Globus pallidus (tissue), 1 donor: ENCODE measurements at regions not wholly inside any gene's neighbourhood (a gene's known extent, or its start where the extent isn't known, plus 50 kb on each side); places are given as distances from the start of the nearest gene placed in this dataset.
A peak's percentile ranks its signal among the peaks of the same experiment; 100 is the strongest.

Source experiments
- DNase-seq: peaks from one replicate; pipeline ENCODE4 v3.0.0-alpha.2; 2015; ENCODE audit warnings: low spot score

GRCh38 chr16:5903153-5903552, 805.6 kb upstream of the EEF2KMT start:
- no peak for DNase-seq

- DNase-seq: no peak
Observed at GRCh38 chr16:5900046-5900445, 802.5 kb upstream of the EEF2KMT start.

GRCh38 chr16:5895976-5896375, 798.4 kb upstream of the EEF2KMT start:
- DNase-seq: no peak

GRCh38 chr16:5895137-5895536, 797.5 kb upstream of the EEF2KMT start:
- DNase-seq: peak; percentile 5

GRCh38 chr16:5891296-5891695, 793.7 kb upstream of the EEF2KMT start:
- DNase-seq: no peak

- DNase-seq: no peak
Observed at GRCh38 chr16:5885521-5885920, 787.9 kb upstream of the EEF2KMT start.

GRCh38 chr16:5884996-5885395, 787.4 kb upstream of the EEF2KMT start:
- no peak for DNase-seq

GRCh38 chr16:5884339-5884738, 786.7 kb upstream of the EEF2KMT start:
- no peak for DNase-seq

- no peak for DNase-seq
Observed at GRCh38 chr16:5882087-5882640, 784.6 kb upstream of the EEF2KMT start.

- DNase-seq: no peak
Observed at GRCh38 chr16:5875416-5875815, 777.8 kb upstream of the EEF2KMT start.

GRCh38 chr16:5874899-5875298, 777.3 kb upstream of the EEF2KMT start:
- no peak for DNase-seq

GRCh38 chr16:5873221-5873620, 775.6 kb upstream of the EEF2KMT start:
- DNase-seq: no peak

- DNase-seq: no peak
Observed at GRCh38 chr16:5870886-5871691, 773.5 kb upstream of the EEF2KMT start.

- DNase-seq: no peak
Observed at GRCh38 chr16:5867250-5867649, 769.7 kb upstream of the EEF2KMT start.

- DNase-seq: no peak
Observed at GRCh38 chr16:5865236-5865635, 767.6 kb upstream of the EEF2KMT start.

GRCh38 chr16:5863071-5863606, 765.5 kb upstream of the EEF2KMT start:
- no peak for DNase-seq

- DNase-seq: no peak
Observed at GRCh38 chr16:5862103-5862840, 764.7 kb upstream of the EEF2KMT start.

- no peak for DNase-seq
Observed at GRCh38 chr16:5861241-5861640, 763.6 kb upstream of the EEF2KMT start.

GRCh38 chr16:5858180-5858579, 760.6 kb upstream of the EEF2KMT start:
- DNase-seq: no peak

GRCh38 chr16:5854027-5854426, 756.4 kb upstream of the EEF2KMT start:
- no peak for DNase-seq

GRCh38 chr16:5852151-5852550, 754.6 kb upstream of the EEF2KMT start:
- no peak for DNase-seq

GRCh38 chr16:5851393-5851982, 753.9 kb upstream of the EEF2KMT start:
- DNase-seq: no peak
